SH-SY5Y (cell line): ENCODE measurements at regions not wholly inside any gene's neighbourhood (a gene's known extent, or its start where the extent isn't known, plus 50 kb on each side); places are given as distances from the start of the nearest gene placed in this dataset.

ENCODE experiments used
- GATA2 ChIP-seq: IDR thresholded peaks from 2 replicates; pipeline ENCODE4 v1.6.1; 2011; ENCODE audit warnings: mild to moderate bottlenecking, low read depth, low read length
- GATA3 ChIP-seq: IDR thresholded peaks from 2 replicates; pipeline ENCODE4 v1.6.1; 2011; ENCODE audit warnings: low read depth, mild to moderate bottlenecking, low read length, moderate library complexity

GRCh38 chr3:21877214-21877754 is 126.3 kb upstream of the ZNF385D start:
- TF ChIP-seq GATA2 (no peak), GATA3 (no peak)
